Endothelial cell of umbilical vein (primary cell): ENCODE measurements at regions not wholly inside any gene's neighbourhood (a gene's known extent, or its start where the extent isn't known, plus 50 kb on each side); places are given as distances from the start of the nearest gene placed in this dataset.

Experiments
- BruUV-seq: library from RNA; stranded (reverse); fragments of 400-500 nt; replicated peaks from 2 replicates; lab custom pipeline; 2021; lab: Mats Ljungman, UMichigan
- CTCF ChIA-PET: fragments of 300-600, 350-600 bp; sonication (Branson Sonifier 250); formaldehyde crosslinking; loops from one replicate; lab custom pipeline; 2021; ENCODE audit warnings: antibody characterized with exemption, inconsistent platforms; lab: Charles Lee
- POLR2A ChIA-PET: fragments of 300-600, 350-600 bp; sonication (Branson Sonifier 250); formaldehyde crosslinking; loops from one replicate; lab custom pipeline; 2021; ENCODE audit warnings: antibody characterized with exemption, inconsistent platforms; lab: Charles Lee
- DNase-seq: peaks from one replicate; pipeline ENCODE4 v3.0.0-alpha.2; 2011; ENCODE audit warnings: low read depth, low spot score
- FAIRE-seq: peaks from 2 replicates; lab custom pipeline; 2011; peaks lifted over from hg19 to GRCh38; lab: Jason Lieb, UNC
- H2AFZ ChIP-seq: 2 replicates; pipeline ENCODE4 v1.6.0; 2012; ENCODE audit warnings: low read depth, low read length, control low read depth, inconsistent platforms
- H3K27ac ChIP-seq: 2 replicates; pipeline ENCODE4 v1.5.1; 2011; ENCODE audit warnings: low read depth, mild to moderate bottlenecking, control low read depth, low read length, moderate library complexity; ENCODE audit not compliant: insufficient read depth
- H3K27me3 ChIP-seq, 2 experiments: 2 replicates each; pipeline versions ENCODE4 v1.6.0 to v1.6.1; 2011; ENCODE audit warnings: low read length in 2 of 2, mixed read lengths in 1 of 2; ENCODE audit not compliant: control insufficient read depth in 2 of 2, insufficient read depth in 2 of 2
- H3K36me3 ChIP-seq, 2 experiments: 2 replicates in 1 of 2; 3 replicates in 1 of 2; pipeline ENCODE4 v1.5.1; 2011; ENCODE audit warnings: low read length in 2 of 2, mild to moderate bottlenecking in 1 of 2, moderate library complexity in 1 of 2; ENCODE audit not compliant: control insufficient read depth in 2 of 2, insufficient read depth in 2 of 2; ENCODE audit errors: extremely low read depth in 1 of 2
- H3K4me1 ChIP-seq: 3 replicates; pipeline ENCODE4 v1.5.1; 2011; ENCODE audit warnings: mild to moderate bottlenecking, low read length; ENCODE audit not compliant: control insufficient read depth, insufficient read depth; ENCODE audit errors: extremely low read depth
- H3K4me2 ChIP-seq: 2 replicates; pipeline ENCODE4 v1.6.1; 2011; ENCODE audit warnings: low read length, control low read depth, mixed read lengths; ENCODE audit not compliant: insufficient read depth
- H3K4me3 ChIP-seq, 3 experiments: fragments of 200-600 bp in 1 of 3; sonication (generic), shearing (Covaris generic) in 1 of 3; replicated peaks in 1 of 3; 2 replicates each; pipeline ENCODE4 v1.5.1; 2011 to 2016; ENCODE audit warnings: control low read depth in 3 of 3, low read length in 3 of 3, mild to moderate bottlenecking in 2 of 3, inconsistent platforms in 1 of 3, low read depth in 1 of 3, moderate library complexity in 1 of 3; ENCODE audit not compliant: insufficient read depth in 1 of 3
- H3K79me2 ChIP-seq: 2 replicates; pipeline ENCODE4 v1.6.0; 2012; ENCODE audit warnings: low read length, inconsistent platforms; ENCODE audit not compliant: control insufficient read depth, insufficient read depth
- H3K9ac ChIP-seq: replicated peaks from 2 replicates; pipeline ENCODE3; 2011; ENCODE audit warnings: low read length, control low read depth; ENCODE audit not compliant: insufficient read depth; ENCODE audit errors: extremely low read depth
- H3K9me1 ChIP-seq: replicated peaks from 3 replicates; pipeline ENCODE4 v1.6.0; 2011; ENCODE audit warnings: mild to moderate bottlenecking, low read length; ENCODE audit not compliant: control insufficient read depth, insufficient read depth; ENCODE audit errors: extremely low read depth
- H3K9me3 ChIP-seq: replicated peaks from 2 replicates; pipeline ENCODE4 v1.5.1; 2012; ENCODE audit warnings: low read length, inconsistent platforms; ENCODE audit not compliant: control insufficient read depth, insufficient read depth
- H4K20me1 ChIP-seq: replicated peaks from 2 replicates; pipeline ENCODE3; 2011; ENCODE audit warnings: mild to moderate bottlenecking, low read length; ENCODE audit not compliant: control insufficient read depth, insufficient read depth; ENCODE audit errors: extremely low read depth
- EZH2 ChIP-seq: IDR thresholded peaks from 2 replicates; pipeline ENCODE4 v1.6.1; 2012; ENCODE audit warnings: borderline replicate concordance, low read depth, mild to moderate bottlenecking, moderate library complexity, low read length, inconsistent platforms; ENCODE audit not compliant: severe bottlenecking
- FOS ChIP-seq: IDR thresholded peaks from 2 replicates; pipeline ENCODE4 v1.6.1; 2011; ENCODE audit warnings: mild to moderate bottlenecking, low read length, moderate library complexity, borderline replicate concordance; ENCODE audit not compliant: insufficient read depth
- GATA2 ChIP-seq: IDR thresholded peaks from 2 replicates; pipeline ENCODE4 v1.7.0; 2011; ENCODE audit warnings: low read depth, mild to moderate bottlenecking, moderate library complexity, mixed read lengths, low read length; ENCODE audit not compliant: insufficient read length, insufficient read depth
- JUN ChIP-seq: IDR thresholded peaks from 2 replicates; pipeline ENCODE4 v1.6.1; 2011; ENCODE audit warnings: borderline replicate concordance, low read depth; ENCODE audit not compliant: insufficient read length, insufficient read depth
- MAX ChIP-seq: IDR thresholded peaks from 2 replicates; pipeline ENCODE4 v1.6.1; 2011; ENCODE audit not compliant: insufficient read depth, insufficient read length
- MYC ChIP-seq: IDR thresholded peaks from one replicate; pipeline ENCODE4 v1.6.1; 2011; ENCODE audit warnings: mild to moderate bottlenecking, low read depth, low read length
- POLR2A ChIP-seq: IDR thresholded peaks from 2 replicates; pipeline ENCODE4 v1.6.1; 2012; ENCODE audit warnings: low read depth, mild to moderate bottlenecking, control low read depth, low read length
- POLR2AphosphoS5 ChIP-seq: IDR thresholded peaks from 2 replicates; pipeline ENCODE4 v1.6.1; 2012; ENCODE audit warnings: low read depth, mild to moderate bottlenecking, control low read depth, low read length, moderate library complexity; ENCODE audit not compliant: insufficient read depth
- dilution Hi-C: fragments of 300-500 bp; cut with MboI; formaldehyde crosslinking; loops from one replicate; pipeline ENCODE4 v1.15.0; 2019; ENCODE audit warnings: low sequenced_read_pairs; ENCODE audit not compliant: extremely low pct_ligation_motif_present
- intact Hi-C: fragments of 100-400 bp; cut with micrococcal nuclease; formaldehyde crosslinking; loops from one replicate; pipeline ENCODE4 v1.10.0; 2022
- TF ChIP-seq, protein P1 (sequence below), 2 donors: IDR thresholded peaks; 1 replicate in 1 of 2; 2 replicates in 1 of 2; pipeline ENCODE4 v1.5.1; 2011; ENCODE audit warnings: low read length in 2 of 2, mild to moderate bottlenecking in 2 of 2, moderate library complexity in 2 of 2, control low read depth in 1 of 2, inconsistent platforms in 1 of 2, low read depth in 1 of 2; ENCODE audit not compliant: insufficient read depth in 1 of 2; ENCODE audit errors: extremely low read depth in 1 of 2

DNA sequence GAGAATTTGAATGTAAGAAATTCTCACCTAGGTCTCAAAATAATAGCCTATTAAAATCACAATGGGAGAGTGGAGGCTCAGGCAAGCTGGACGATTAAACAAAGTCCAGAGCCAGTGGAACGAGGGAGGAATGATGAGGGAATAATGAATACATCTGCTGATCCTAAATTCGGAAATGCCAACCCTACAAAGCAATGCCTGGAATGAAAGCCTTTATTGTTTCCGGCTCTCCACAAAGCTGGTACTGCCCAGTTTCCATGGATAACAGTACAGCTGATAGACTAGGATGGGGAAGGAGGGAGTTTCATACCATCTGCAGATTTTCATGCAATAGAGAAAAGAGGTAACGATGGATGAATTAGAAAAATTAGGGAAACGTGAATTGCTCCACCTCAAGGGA lies 356.1 kb downstream of the CBLN4 start:
- Histone ChIP-seq H2AFZ (no peak overlapping the region), H3K4me2 (no peak overlapping the region), H4K20me1 (no peaks in the 10 kb centered on the region), H3K79me2 (no peaks in the 10 kb centered on the region), H3K4me3 (no peak overlapping the region), H3K9me1 (no peaks in the 10 kb centered on the region), H3K4me1 (no peaks in the 10 kb centered on the region), H3K27ac (no peak overlapping the region), H3K27me3 (no peaks in the 10 kb centered on the region), H3K9ac (no peak overlapping the region), H3K36me3 (no peaks in the 10 kb centered on the region), H3K9me3 (no peaks in the 10 kb centered on the region)
- ChIA-PET POLR2A (no interaction called here), CTCF (no interaction called here)
- DNase-seq (no peak), FAIRE-seq (no peak)
- intact Hi-C loops (no loop called here), dilution Hi-C loops (no loop called here)
- BruUV-seq: no TSS peak
- no peak for TF ChIP-seq POLR2AphosphoS5
- TF ChIP-seq JUN: no peak
- no peak for TF ChIP-seq GATA2
- TF ChIP-seq POLR2A: no peak
- TF ChIP-seq, protein P1, sequence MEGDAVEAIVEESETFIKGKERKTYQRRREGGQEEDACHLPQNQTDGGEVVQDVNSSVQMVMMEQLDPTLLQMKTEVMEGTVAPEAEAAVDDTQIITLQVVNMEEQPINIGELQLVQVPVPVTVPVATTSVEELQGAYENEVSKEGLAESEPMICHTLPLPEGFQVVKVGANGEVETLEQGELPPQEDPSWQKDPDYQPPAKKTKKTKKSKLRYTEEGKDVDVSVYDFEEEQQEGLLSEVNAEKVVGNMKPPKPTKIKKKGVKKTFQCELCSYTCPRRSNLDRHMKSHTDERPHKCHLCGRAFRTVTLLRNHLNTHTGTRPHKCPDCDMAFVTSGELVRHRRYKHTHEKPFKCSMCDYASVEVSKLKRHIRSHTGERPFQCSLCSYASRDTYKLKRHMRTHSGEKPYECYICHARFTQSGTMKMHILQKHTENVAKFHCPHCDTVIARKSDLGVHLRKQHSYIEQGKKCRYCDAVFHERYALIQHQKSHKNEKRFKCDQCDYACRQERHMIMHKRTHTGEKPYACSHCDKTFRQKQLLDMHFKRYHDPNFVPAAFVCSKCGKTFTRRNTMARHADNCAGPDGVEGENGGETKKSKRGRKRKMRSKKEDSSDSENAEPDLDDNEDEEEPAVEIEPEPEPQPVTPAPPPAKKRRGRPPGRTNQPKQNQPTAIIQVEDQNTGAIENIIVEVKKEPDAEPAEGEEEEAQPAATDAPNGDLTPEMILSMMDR (IDR thresholded peaks at IDR 0.05; ENCODE audit: extremely low read depth in 1 of 2, insufficient read depth in 1 of 2, low read depth in 1 of 2, low read length in 2 of 2): no peak
- no peak for TF ChIP-seq EZH2
- TF ChIP-seq FOS: no peak
- TF ChIP-seq MYC: no peak
- no peak for TF ChIP-seq MAX
